22Rv1 (cell line): ENCODE measurements at regions not wholly inside any gene's neighbourhood (a gene's known extent, or its start where the extent isn't known, plus 50 kb on each side); places are given as distances from the start of the nearest gene placed in this dataset.

Experiments
- CTCF ChIP-seq: fragments of 450-650 bp; IDR thresholded peaks from 2 replicates; pipeline ENCODE4 v1.5.1; 2017; ENCODE audit warnings: mild to moderate bottlenecking
- ZFX ChIP-seq: fragments of 450-650 bp; IDR thresholded peaks from 2 replicates; pipeline ENCODE4 v1.6.1; 2017; ENCODE audit warnings: antibody characterized with exemption, borderline replicate concordance

- TF ChIP-seq CTCF: no peak
- TF ChIP-seq ZFX: no peak
Observed at GRCh38 chr3:3315846-3316245, 136.4 kb upstream of the CRBN start.
